PC-9 (cell line): ENCODE measurements at regions not wholly inside any gene's neighbourhood (a gene's known extent, or its start where the extent isn't known, plus 50 kb on each side); places are given as distances from the start of the nearest gene placed in this dataset.

Experiments used
- BruUV-seq: library from RNA; stranded (reverse); fragments of 400-500 nt; replicated peaks from 2 replicates; lab custom pipeline; 2021; lab: Mats Ljungman, UMichigan
- CTCF ChIA-PET: fragments of 300-600 bp; sonication (Branson Sonifier 250); formaldehyde crosslinking; loops from one replicate; lab custom pipeline; 2022; ENCODE audit warnings: antibody characterized with exemption; lab: Charles Lee
- POLR2A ChIA-PET: fragments of 300-600 bp; sonication (Branson Sonifier 250); formaldehyde crosslinking; loops from one replicate; lab custom pipeline; 2022; ENCODE audit warnings: antibody characterized with exemption; ENCODE audit not compliant: unreplicated experiment; lab: Charles Lee
- DNase-seq, 2 experiments: peaks; one replicate each; pipeline versions ENCODE4 v3.0.0 to v3.0.0-alpha.2; 2015 to 2022; ENCODE audit warnings: mixed read lengths in 1 of 2
- H2AFZ ChIP-seq: fragments of 200-600 bp; sonication (generic); 2 replicates; pipeline ENCODE4 v1.8.1; 2017; ENCODE audit warnings: antibody characterized with exemption
- H3F3A ChIP-seq: fragments of 200-600 bp; sonication (generic); 2 replicates; pipeline ENCODE4 v1.8.1; 2017; ENCODE audit warnings: antibody characterized with exemption, mild to moderate bottlenecking, low read depth; ENCODE audit not compliant: insufficient read depth
- H3K27ac ChIP-seq: fragments of 200-600 bp; sonication (generic); 2 replicates; pipeline ENCODE4 v1.6.1; 2016; ENCODE audit warnings: mixed run types
- H3K27me3 ChIP-seq: fragments of 200-600 bp; sonication (generic); 2 replicates; pipeline ENCODE4 v1.6.1; 2016; ENCODE audit warnings: low read depth, mixed run types; ENCODE audit not compliant: insufficient read depth
- H3K36me3 ChIP-seq: fragments of 200-600 bp; sonication (generic); 2 replicates; pipeline ENCODE4 v1.6.1; 2016; ENCODE audit warnings: low read depth, mixed run types
- H3K4me1 ChIP-seq: fragments of 200-600 bp; sonication (generic); replicated peaks from 2 replicates; pipeline ENCODE4 v1.6.1; 2016; ENCODE audit warnings: mixed run types; ENCODE audit not compliant: insufficient read depth
- H3K4me2 ChIP-seq: fragments of 200-600 bp; sonication (generic); 2 replicates; pipeline ENCODE4 v1.6.1; 2017; ENCODE audit warnings: mixed run types
- H3K4me3 ChIP-seq: fragments of 200-600 bp; sonication (generic); 2 replicates; pipeline ENCODE4 v1.6.1; 2016; ENCODE audit warnings: mixed run types
- H3K79me2 ChIP-seq: fragments of 200-600 bp; sonication (generic); 2 replicates; pipeline ENCODE4 v1.6.1; 2017; ENCODE audit warnings: low read depth, mixed run types
- H3K9me2 ChIP-seq: fragments of 200-600 bp; sonication (generic); 2 replicates; pipeline ENCODE4 v1.8.1; 2017; ENCODE audit warnings: mild to moderate bottlenecking; ENCODE audit not compliant: insufficient read depth
- H3K9me3 ChIP-seq: fragments of 200-600 bp; sonication (generic); 2 replicates; pipeline ENCODE4 v1.8.1; 2016; ENCODE audit warnings: low read depth; ENCODE audit not compliant: insufficient read depth
- H4K20me1 ChIP-seq: fragments of 200-600 bp; sonication (generic); 2 replicates; pipeline ENCODE4 v1.8.1; 2017; ENCODE audit not compliant: insufficient read depth
- EZH2 ChIP-seq: fragments of 200-600 bp; sonication (generic); IDR thresholded peaks from 2 replicates; pipeline ENCODE4 v1.8.0; 2017; ENCODE audit warnings: antibody characterized with exemption, low read depth
- intact Hi-C: fragments of 100-400 bp; cut with micrococcal nuclease; formaldehyde crosslinking; loops from one replicate; pipeline ENCODE4 v1.10.0; 2022; ENCODE audit not compliant: unreplicated experiment
- TF ChIP-seq, protein P1 (sequence below): fragments of 200-600 bp; sonication (generic); conservative IDR thresholded peaks from 2 replicates; pipeline ENCODE4 v1.6.1; 2017; ENCODE audit warnings: mixed run types, antibody characterized with exemption, mild to moderate bottlenecking, moderate library complexity

DNA sequence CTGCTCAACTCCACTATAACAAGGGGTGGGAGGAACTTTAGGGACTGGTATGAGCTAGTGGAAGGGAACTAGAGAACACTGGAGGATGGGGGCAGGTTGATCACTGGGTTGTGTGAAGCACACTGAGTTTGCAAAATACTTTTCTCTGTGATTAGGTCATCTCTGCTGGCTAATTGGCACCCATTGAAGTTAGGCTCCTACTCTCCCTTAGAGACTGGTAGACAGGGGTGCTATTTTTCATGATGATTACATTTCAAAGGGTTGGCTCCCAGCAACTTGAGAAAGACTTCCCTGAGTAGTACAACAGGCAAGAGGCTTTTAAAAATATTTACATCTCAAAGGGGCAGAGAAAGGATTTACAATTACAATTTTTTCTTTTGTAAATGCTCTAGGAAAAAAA lies 50.4 kb upstream of the MTAP start:
- Histone ChIP-seq H3K36me3 (no peaks in the 10 kb centered on the region), H3K4me1 (0 out of 2 replicates have a peak, but pooled peaks cover 5% of the 10 kb centered on the region), H3K4me2 (no peak overlapping the region), H2AFZ (no peak overlapping the region), H3K9me3 (no peaks in the 10 kb centered on the region), H3F3A (no peaks in the 10 kb centered on the region), H3K27ac (no peak overlapping the region), H3K4me3 (no peak overlapping the region), H3K9me2 (no peaks in the 10 kb centered on the region), H3K79me2 (no peaks in the 10 kb centered on the region), H3K27me3 (no peaks in the 10 kb centered on the region), H4K20me1 (no peaks in the 10 kb centered on the region)
- POLR2A ChIA-PET = no interaction called here
- DNase-seq = no peak
- intact Hi-C loops = no loop called here
- TF ChIP-seq, protein P1, sequence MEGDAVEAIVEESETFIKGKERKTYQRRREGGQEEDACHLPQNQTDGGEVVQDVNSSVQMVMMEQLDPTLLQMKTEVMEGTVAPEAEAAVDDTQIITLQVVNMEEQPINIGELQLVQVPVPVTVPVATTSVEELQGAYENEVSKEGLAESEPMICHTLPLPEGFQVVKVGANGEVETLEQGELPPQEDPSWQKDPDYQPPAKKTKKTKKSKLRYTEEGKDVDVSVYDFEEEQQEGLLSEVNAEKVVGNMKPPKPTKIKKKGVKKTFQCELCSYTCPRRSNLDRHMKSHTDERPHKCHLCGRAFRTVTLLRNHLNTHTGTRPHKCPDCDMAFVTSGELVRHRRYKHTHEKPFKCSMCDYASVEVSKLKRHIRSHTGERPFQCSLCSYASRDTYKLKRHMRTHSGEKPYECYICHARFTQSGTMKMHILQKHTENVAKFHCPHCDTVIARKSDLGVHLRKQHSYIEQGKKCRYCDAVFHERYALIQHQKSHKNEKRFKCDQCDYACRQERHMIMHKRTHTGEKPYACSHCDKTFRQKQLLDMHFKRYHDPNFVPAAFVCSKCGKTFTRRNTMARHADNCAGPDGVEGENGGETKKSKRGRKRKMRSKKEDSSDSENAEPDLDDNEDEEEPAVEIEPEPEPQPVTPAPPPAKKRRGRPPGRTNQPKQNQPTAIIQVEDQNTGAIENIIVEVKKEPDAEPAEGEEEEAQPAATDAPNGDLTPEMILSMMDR = no peak
- TF ChIP-seq EZH2 = no peak
- CTCF ChIA-PET = no interaction called here
- BruUV-seq = no TSS peak
